SK-N-SH treated with all-trans-retinoic acid at 6 μM for 48 hours (cell line): ENCODE measurements at regions not wholly inside any gene's neighbourhood (a gene's known extent, or its start where the extent isn't known, plus 50 kb on each side); places are given as distances from the start of the nearest gene placed in this dataset.

Experiments
- ARNTL ChIP-seq: fragments of 450-650 bp; formaldehyde crosslinking; IDR thresholded peaks from 2 replicates; pipeline ENCODE4 v1.5.0; 2020; ENCODE audit warnings: low read depth, mild to moderate bottlenecking, moderate library complexity, borderline replicate concordance
- CSDC2 ChIP-seq: fragments of 250-450 bp; sonication (Bioruptor Pico); IDR thresholded peaks from 2 replicates; pipeline ENCODE4 v1.5.0; 2020; ENCODE audit warnings: mild to moderate bottlenecking, moderate library complexity
- GLIS3 ChIP-seq: fragments of 250-450 bp; sonication (Bioruptor Pico); IDR thresholded peaks from 2 replicates; pipeline ENCODE4 v1.5.0; 2020; ENCODE audit warnings: mild to moderate bottlenecking, moderate library complexity
- TCF4 ChIP-seq: fragments of 250-450 bp; sonication (Bioruptor Pico); IDR thresholded peaks from 2 replicates; pipeline ENCODE4 v1.8.0; 2021; ENCODE audit warnings: mild to moderate bottlenecking, moderate library complexity, borderline replicate concordance
- TOX ChIP-seq: fragments of 250-450 bp; sonication (Bioruptor Pico); IDR thresholded peaks from 2 replicates; pipeline ENCODE4 v1.8.0; 2021; ENCODE audit warnings: mild to moderate bottlenecking, moderate library complexity, borderline replicate concordance
- TSHZ2 ChIP-seq: fragments of 250-450 bp; sonication (Bioruptor Pico); IDR thresholded peaks from 2 replicates; pipeline ENCODE4 v1.5.0; 2020; ENCODE audit warnings: mild to moderate bottlenecking, moderate library complexity
- ZC3H10 ChIP-seq: fragments of 250-450 bp; sonication (Bioruptor Pico); IDR thresholded peaks from 2 replicates; pipeline ENCODE4 v1.5.1; 2021; ENCODE audit warnings: mild to moderate bottlenecking, moderate library complexity
- ZFP3 ChIP-seq: fragments of 250-450 bp; sonication (Bioruptor Pico); IDR thresholded peaks from 2 replicates; pipeline ENCODE4 v1.5.0; 2020; ENCODE audit warnings: mild to moderate bottlenecking, moderate library complexity
- ZFP30 ChIP-seq: fragments of 450-650 bp; formaldehyde crosslinking; IDR thresholded peaks from 2 replicates; pipeline ENCODE4 v1.5.0; 2022; ENCODE audit warnings: mild to moderate bottlenecking, moderate library complexity
- ZNF565 ChIP-seq: fragments of 450-650 bp; formaldehyde crosslinking; conservative IDR thresholded peaks from 2 replicates; pipeline ENCODE4 v1.5.0; 2020; ENCODE audit warnings: low read depth, mild to moderate bottlenecking, moderate library complexity
- TF ChIP-seq, protein P1 (sequence below): fragments of 250-450 bp; sonication (Bioruptor Pico); IDR thresholded peaks from 2 replicates; pipeline ENCODE4 v1.8.0; 2020; ENCODE audit warnings: mild to moderate bottlenecking, moderate library complexity, borderline replicate concordance
- TF ChIP-seq, protein P2 (sequence below): fragments of 250-450 bp; sonication (Bioruptor Pico); IDR thresholded peaks from 2 replicates; pipeline ENCODE4 v1.5.1; 2021; ENCODE audit warnings: mild to moderate bottlenecking, moderate library complexity

- TF ChIP-seq CSDC2 (no peak), GLIS3 (CRISPR knock-in tag) (no peak), ZFP3 (CRISPR knock-in tag) (no peak), TOX (no peak), ZFP30 (CRISPR knock-in tag) (no peak), TCF4 (CRISPR knock-in tag) (no peak), ARNTL (CRISPR knock-in tag) (no peak), ZC3H10 (CRISPR knock-in tag) (no peak), ZNF565 (CRISPR knock-in tag) (no peak), TSHZ2 (CRISPR knock-in tag) (no peak)
- TF ChIP-seq, protein P1, sequence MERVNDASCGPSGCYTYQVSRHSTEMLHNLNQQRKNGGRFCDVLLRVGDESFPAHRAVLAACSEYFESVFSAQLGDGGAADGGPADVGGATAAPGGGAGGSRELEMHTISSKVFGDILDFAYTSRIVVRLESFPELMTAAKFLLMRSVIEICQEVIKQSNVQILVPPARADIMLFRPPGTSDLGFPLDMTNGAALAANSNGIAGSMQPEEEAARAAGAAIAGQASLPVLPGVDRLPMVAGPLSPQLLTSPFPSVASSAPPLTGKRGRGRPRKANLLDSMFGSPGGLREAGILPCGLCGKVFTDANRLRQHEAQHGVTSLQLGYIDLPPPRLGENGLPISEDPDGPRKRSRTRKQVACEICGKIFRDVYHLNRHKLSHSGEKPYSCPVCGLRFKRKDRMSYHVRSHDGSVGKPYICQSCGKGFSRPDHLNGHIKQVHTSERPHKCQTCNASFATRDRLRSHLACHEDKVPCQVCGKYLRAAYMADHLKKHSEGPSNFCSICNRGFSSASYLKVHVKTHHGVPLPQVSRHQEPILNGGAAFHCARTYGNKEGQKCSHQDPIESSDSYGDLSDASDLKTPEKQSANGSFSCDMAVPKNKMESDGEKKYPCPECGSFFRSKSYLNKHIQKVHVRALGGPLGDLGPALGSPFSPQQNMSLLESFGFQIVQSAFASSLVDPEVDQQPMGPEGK (CRISPR knock-in tag) = no peak
- TF ChIP-seq, protein P2, sequence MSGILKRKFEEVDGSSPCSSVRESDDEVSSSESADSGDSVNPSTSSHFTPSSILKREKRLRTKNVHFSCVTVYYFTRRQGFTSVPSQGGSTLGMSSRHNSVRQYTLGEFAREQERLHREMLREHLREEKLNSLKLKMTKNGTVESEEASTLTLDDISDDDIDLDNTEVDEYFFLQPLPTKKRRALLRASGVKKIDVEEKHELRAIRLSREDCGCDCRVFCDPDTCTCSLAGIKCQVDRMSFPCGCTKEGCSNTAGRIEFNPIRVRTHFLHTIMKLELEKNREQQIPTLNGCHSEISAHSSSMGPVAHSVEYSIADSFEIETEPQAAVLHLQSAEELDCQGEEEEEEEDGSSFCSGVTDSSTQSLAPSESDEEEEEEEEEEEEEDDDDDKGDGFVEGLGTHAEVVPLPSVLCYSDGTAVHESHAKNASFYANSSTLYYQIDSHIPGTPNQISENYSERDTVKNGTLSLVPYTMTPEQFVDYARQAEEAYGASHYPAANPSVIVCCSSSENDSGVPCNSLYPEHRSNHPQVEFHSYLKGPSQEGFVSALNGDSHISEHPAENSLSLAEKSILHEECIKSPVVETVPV (CRISPR knock-in tag) = no peak
Observed at GRCh38 chr7:82617156-82617555, 173.6 kb upstream of the CACNA2D1 start.
